Left lung (tissue), 4 donors: ENCODE measurements at regions not wholly inside any gene's neighbourhood (a gene's known extent, or its start where the extent isn't known, plus 50 kb on each side); places are given as distances from the start of the nearest gene placed in this dataset.

ENCODE experiments used
- ATAC-seq: fragments of 200-7000 bp; cut with Tn5 transposase; one replicate; pipeline ENCODE4 v1.9.1; 2020; ENCODE audit warnings: moderate library complexity
- DNase-seq, 4 donors: peaks; one replicate each; pipeline ENCODE4 v3.0.0-alpha.2; 2013 to 2020
- H3K27ac ChIP-seq, 2 donors: fragments of 200-600 bp; sonication (generic) in 1 of 2; one replicate each; pipeline versions ENCODE4 v1.5.0 to v1.8.0; 2020 to 2021
- H3K27me3 ChIP-seq, 2 donors: fragments of 200-600 bp; sonication (generic) in 1 of 2; one replicate each; pipeline versions ENCODE4 v1.5.0 to v1.8.0; 2020 to 2021
- H3K36me3 ChIP-seq, 2 donors: fragments of 200-600 bp; sonication (generic) in 1 of 2; one replicate each; pipeline versions ENCODE4 v1.5.0 to v1.8.0; 2020 to 2021
- H3K4me1 ChIP-seq, 2 donors: fragments of 200-600 bp; one replicate each; pipeline ENCODE4 v1.8.0; 2021
- H3K4me3 ChIP-seq, 2 donors: fragments of 200-600 bp; sonication (generic) in 1 of 2; one replicate each; pipeline versions ENCODE4 v1.5.0 to v1.8.0; 2020 to 2021; ENCODE audit warnings: mild to moderate bottlenecking in 1 of 2
- H3K9me3 ChIP-seq, 2 donors: fragments of 200-600 bp; sonication (generic) in 1 of 2; one replicate each; pipeline versions ENCODE4 v1.5.0 to v1.8.0; 2020 to 2021
- CTCF ChIP-seq, 2 donors: fragments of 200-600 bp; sonication (generic) in 1 of 2; IDR thresholded peaks; one replicate each; pipeline versions ENCODE4 v1.5.0 to v1.8.0; 2021; ENCODE audit warnings: antibody characterized with exemption in 2 of 2
- intact Hi-C, 2 donors: fragments of 100-400 bp; cut with DNase I; formaldehyde crosslinking; loops; one replicate each; pipeline versions ENCODE4 v1.11.2 to v1.14.2; 2022
- donor health status: DM: no; HTN: yes; CAD: no.
- donor health status: DM: no; HTN: no; CAD: no.

- intact Hi-C loops, result no loop called here
- DNase-seq (no peak), ATAC-seq (no peak)
- H3K4me1 ChIP-seq, result no peaks in the 10 kb centered on the region
- H3K4me3 ChIP-seq, result no peak overlapping the region
- H3K36me3 ChIP-seq, result no peaks in the 10 kb centered on the region
- H3K9me3 ChIP-seq, result no peaks in the 10 kb centered on the region
- H3K27me3 ChIP-seq, result no peaks in the 10 kb centered on the region
- no peak for TF ChIP-seq CTCF (IDR thresholded peaks at IDR 0.05)
- H3K27ac ChIP-seq, result no peak overlapping the region
These were observed 195.3 kb upstream of the PDE5A start for GRCh38 chr4:119823891-119824290.

GRCh38 chr4:119823045-119823444 is 194.4 kb upstream of the PDE5A start:
- no peak for ATAC-seq
- H3K4me3 ChIP-seq, result no peak overlapping the region
- no peaks in the 10 kb centered on the region for H3K36me3 ChIP-seq
- TF ChIP-seq CTCF (IDR thresholded peaks at IDR 0.05), result no peak
- no peaks in the 10 kb centered on the region for H3K4me1 ChIP-seq
- H3K9me3 ChIP-seq, result no peaks in the 10 kb centered on the region
- intact Hi-C loops, result no loop called here
- no peaks in the 10 kb centered on the region for H3K27me3 ChIP-seq
- no peak overlapping the region for H3K27ac ChIP-seq
- no peak for DNase-seq

DNA sequence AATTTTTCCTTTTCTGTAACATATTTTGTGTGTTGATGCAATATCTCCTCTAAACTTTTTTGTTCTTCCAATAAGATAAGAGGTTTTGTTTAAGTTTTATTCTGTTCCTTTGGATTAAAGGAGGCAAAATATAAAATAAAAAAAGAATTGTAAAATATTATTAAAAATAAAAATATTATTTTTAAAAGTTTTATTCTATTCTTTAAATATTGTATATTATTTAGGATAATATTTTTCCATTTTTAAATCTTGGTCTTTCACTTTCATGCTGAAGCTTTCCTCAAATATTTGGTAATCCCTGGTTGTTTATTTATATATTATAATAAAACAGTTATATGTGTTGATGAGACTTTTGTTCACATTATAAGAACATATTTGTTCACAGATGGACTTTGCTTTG is 187.9 kb upstream of the PDE5A start:
- Histone ChIP-seq H3K4me1 (no peaks in the 10 kb centered on the region), H3K27ac (no peak overlapping the region), H3K9me3 (peaks cover 0 to 8% of the 10 kb centered on the region in 2 donors), H3K36me3 (no peaks in the 10 kb centered on the region), H3K27me3 (no peaks in the 10 kb centered on the region), H3K4me3 (no peak overlapping the region)
- no peak for DNase-seq
- no peak for TF ChIP-seq CTCF (IDR thresholded peaks at IDR 0.05)
- no peak for ATAC-seq
- intact Hi-C loops, result no loop called here

DNA sequence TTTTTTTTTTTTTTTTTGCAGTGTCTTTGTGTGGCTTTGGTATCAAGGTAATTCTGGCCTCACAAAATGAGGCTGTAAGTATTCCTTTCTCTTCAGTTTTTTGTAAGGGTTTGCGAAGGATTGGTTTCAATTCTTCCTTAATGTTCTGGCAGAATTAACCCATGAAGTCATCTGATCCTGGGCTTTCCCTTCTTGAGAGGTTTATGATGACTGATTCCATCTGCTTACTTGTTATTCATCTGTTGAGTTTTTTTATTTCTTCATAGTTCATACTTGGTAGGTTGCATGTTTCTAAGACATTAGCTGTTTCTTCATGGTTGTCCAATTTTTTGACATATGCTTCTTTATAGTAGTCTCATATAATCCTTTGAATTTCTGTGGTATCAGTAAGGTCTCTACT is 181.4 kb upstream of the PDE5A start:
- H3K36me3 ChIP-seq, result no peaks in the 10 kb centered on the region
- no peak overlapping the region for H3K4me3 ChIP-seq
- H3K9me3 ChIP-seq, result peaks cover 0 to 14% of the 10 kb centered on the region in 2 donors
- ATAC-seq (no peak), DNase-seq (no peak)
- no peak for TF ChIP-seq CTCF (IDR thresholded peaks at IDR 0.05)
- H3K27me3 ChIP-seq, result no peaks in the 10 kb centered on the region
- intact Hi-C loops, result no loop called here
- H3K4me1 ChIP-seq, result no peaks in the 10 kb centered on the region
- H3K27ac ChIP-seq, result no peak overlapping the region

DNA sequence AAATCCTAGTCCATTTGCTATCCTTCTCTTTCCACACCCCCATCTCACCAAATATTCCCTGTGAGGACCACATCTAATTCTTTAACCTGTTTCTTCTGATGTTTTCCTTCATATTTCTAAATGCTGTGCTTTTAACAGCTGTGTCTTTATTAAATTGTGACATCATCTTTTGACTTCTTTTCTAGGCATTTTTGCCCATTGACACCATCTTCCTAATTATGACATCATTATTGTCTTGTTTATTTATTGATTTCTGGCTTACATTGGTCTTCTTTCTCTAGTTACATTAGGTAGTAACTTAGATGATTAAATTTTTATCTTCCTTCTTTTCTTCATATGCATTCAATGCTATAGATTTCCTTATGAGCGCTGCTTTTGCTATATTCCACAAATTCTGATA is 175.8 kb upstream of the PDE5A start:
- Histone ChIP-seq H3K9me3 (peaks cover 0 to 6% of the 10 kb centered on the region in 2 donors), H3K27ac (no peak overlapping the region), H3K27me3 (no peaks in the 10 kb centered on the region), H3K4me3 (no peak overlapping the region), H3K36me3 (no peaks in the 10 kb centered on the region), H3K4me1 (no peaks in the 10 kb centered on the region)
- intact Hi-C loops, result no loop called here
- DNase-seq, result no peak
- ATAC-seq, result no peak
- TF ChIP-seq CTCF (IDR thresholded peaks at IDR 0.05), result no peak
